Breast epithelium (tissue), 4 donors: ENCODE measurements at regions not wholly inside any gene's neighbourhood (a gene's known extent, or its start where the extent isn't known, plus 50 kb on each side); places are given as distances from the start of the nearest gene placed in this dataset.
"Not testable (repeated sequence)": the region's sequence is repeated elsewhere in the genome, so short reads cannot be mapped to it uniquely, and the experiment has no call there.

Experiments
- DNase-seq, 2 donors: peaks; one replicate each; pipeline ENCODE4 v3.0.0-alpha.2; 2019; ENCODE audit warnings: low spot score in 2 of 2
- H3K27ac ChIP-seq, 2 donors: fragments of 200-600 bp; sonication (generic) in 1 of 2; one replicate each; pipeline ENCODE4 v1.5.1; 2016 to 2019; ENCODE audit warnings: mild to moderate bottlenecking in 1 of 2
- H3K27me3 ChIP-seq, 2 donors: fragments of 200-600 bp; sonication (generic) in 1 of 2; one replicate each; pipeline versions ENCODE4 v1.5.1 to v1.6.0; 2017 to 2019; ENCODE audit warnings: control low read depth in 1 of 2, mild to moderate bottlenecking in 1 of 2
- H3K36me3 ChIP-seq: fragments of 200-600 bp; one replicate; pipeline ENCODE4 v1.5.1; 2019
- H3K4me1 ChIP-seq, 2 donors: fragments of 200-600 bp; sonication (generic); one replicate each; pipeline ENCODE4 v1.5.1; 2016 to 2019; ENCODE audit warnings: control low read depth in 1 of 2
- H3K4me3 ChIP-seq, 3 donors: fragments of 200-600 bp; sonication (generic); 1 replicate in 2 of 3; 2 replicates in 1 of 3; pipeline ENCODE4 v1.5.1; 2016 to 2019; ENCODE audit warnings: mild to moderate bottlenecking in 3 of 3, moderate library complexity in 2 of 3
- H3K9me3 ChIP-seq, 2 donors: fragments of 200-600 bp; sonication (generic) in 1 of 2; one replicate each; pipeline ENCODE4 v1.5.1; 2016 to 2019; ENCODE audit warnings: control low read depth in 1 of 2
- CTCF ChIP-seq, 3 donors: fragments of 450-650 bp; IDR thresholded peaks; one replicate each; pipeline ENCODE4 v1.5.1; 2016 to 2017; ENCODE audit warnings: antibody characterized with exemption in 3 of 3, mild to moderate bottlenecking in 3 of 3, moderate library complexity in 3 of 3
- POLR2A ChIP-seq: fragments of 450-650 bp; IDR thresholded peaks from one replicate; pipeline ENCODE4 v1.6.1; 2016; ENCODE audit warnings: antibody characterized with exemption, mild to moderate bottlenecking, moderate library complexity
- POLR2AphosphoS5 ChIP-seq, 3 donors: sonication (generic); formaldehyde crosslinking; IDR thresholded peaks; one replicate each; pipeline ENCODE4 v1.6.1; 2017; ENCODE audit warnings: antibody characterized with exemption in 3 of 3
- intact Hi-C: fragments of 100-400 bp; cut with DNase I; formaldehyde crosslinking; loops from one replicate; pipeline ENCODE4 v1.15.1; 2023; ENCODE audit warnings: low total_unique reads

DNA sequence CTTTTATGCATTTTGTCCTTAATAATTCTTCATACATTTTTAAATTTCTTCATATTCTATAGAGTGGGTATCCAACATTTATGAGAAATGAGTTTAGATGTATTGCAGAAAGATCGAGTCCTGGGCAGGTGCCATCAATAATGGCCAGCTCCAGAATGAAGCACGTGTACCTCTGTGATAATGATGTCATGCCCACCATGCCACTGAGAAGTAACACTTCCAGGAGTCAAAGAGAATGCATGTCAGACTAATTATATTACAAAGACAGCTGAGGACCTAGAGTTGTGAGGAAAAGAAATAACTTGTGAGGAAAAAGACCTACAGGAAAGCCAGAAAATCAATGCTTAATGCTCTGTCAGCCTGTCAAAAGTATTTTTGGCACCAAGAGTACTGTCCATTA is 157.4 kb upstream of the P2RY1 start:
- no peaks in the 10 kb centered on the region for H3K27me3 ChIP-seq
- DNase-seq: no peak
- H3K4me3 ChIP-seq: no peak overlapping the region
- no peak overlapping the region for H3K27ac ChIP-seq
- no peaks in the 10 kb centered on the region for H3K9me3 ChIP-seq
- no peaks in the 10 kb centered on the region for H3K36me3 ChIP-seq
- intact Hi-C loops: no loop called here
- no peaks in the 10 kb centered on the region for H3K4me1 ChIP-seq
- TF ChIP-seq POLR2AphosphoS5 (IDR thresholded peaks at IDR 0.05): no peak
- TF ChIP-seq POLR2A: no peak
- TF ChIP-seq CTCF (IDR thresholded peaks at IDR 0.05): no peak

DNA sequence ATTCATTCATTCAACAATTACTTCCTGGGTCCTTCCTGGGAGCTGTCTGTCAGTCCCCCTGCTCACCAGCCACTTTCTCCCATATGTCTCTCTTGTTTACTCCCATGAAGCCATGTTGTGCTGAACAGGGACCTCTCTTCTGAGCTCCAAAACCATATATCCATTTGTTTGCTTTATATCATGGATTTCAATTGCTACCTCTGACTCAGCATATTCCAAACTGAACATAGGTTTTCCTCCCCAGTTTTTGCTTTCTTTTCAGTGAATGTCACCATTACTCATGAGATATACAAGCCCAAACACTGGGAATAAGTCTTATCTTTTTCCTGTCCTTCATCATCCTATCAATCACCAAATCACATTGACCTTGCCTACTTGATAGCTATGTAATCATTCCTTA is 152.5 kb upstream of the P2RY1 start:
- H3K36me3 ChIP-seq: no peaks in the 10 kb centered on the region
- no peaks in the 10 kb centered on the region for H3K9me3 ChIP-seq
- no peak overlapping the region for H3K4me3 ChIP-seq
- H3K27ac ChIP-seq: no peak overlapping the region
- intact Hi-C loops: no loop called here
- no peak for DNase-seq
- H3K27me3 ChIP-seq: no peaks in the 10 kb centered on the region
- H3K4me1 ChIP-seq: no peaks in the 10 kb centered on the region
- TF ChIP-seq POLR2AphosphoS5 (IDR thresholded peaks at IDR 0.05) (no peak), POLR2A (no peak), CTCF (IDR thresholded peaks at IDR 0.05) (no peak)

- no peak overlapping the region for H3K27ac ChIP-seq
- TF ChIP-seq POLR2A (no peak), CTCF (IDR thresholded peaks at IDR 0.05) (no peak), POLR2AphosphoS5 (IDR thresholded peaks at IDR 0.05) (no peak)
- H3K4me3 ChIP-seq: no peak overlapping the region
- no peaks in the 10 kb centered on the region for H3K36me3 ChIP-seq
- no peaks in the 10 kb centered on the region for H3K27me3 ChIP-seq
- H3K9me3 ChIP-seq: no peaks in the 10 kb centered on the region
- H3K4me1 ChIP-seq: no peaks in the 10 kb centered on the region
- no peak for DNase-seq
- intact Hi-C loops: no loop called here
Measured at GRCh38 chr3:152683521-152683999, 151.4 kb upstream of the P2RY1 start.

- DNase-seq: no peak
- intact Hi-C loops: no loop called here
- Histone ChIP-seq H3K27ac (no peak overlapping the region), H3K27me3 (no peaks in the 10 kb centered on the region), H3K9me3 (no peaks in the 10 kb centered on the region), H3K4me3 (no peak overlapping the region), H3K36me3 (no peaks in the 10 kb centered on the region), H3K4me1 (no peaks in the 10 kb centered on the region)
- no peak for TF ChIP-seq CTCF (IDR thresholded peaks at IDR 0.05)
- TF ChIP-seq POLR2A: no peak
- no peak for TF ChIP-seq POLR2AphosphoS5 (IDR thresholded peaks at IDR 0.05)
Measured at GRCh38 chr3:152684279-152684678, 150.7 kb upstream of the P2RY1 start.

- H3K27me3 ChIP-seq: no peaks in the 10 kb centered on the region
- no peaks in the 10 kb centered on the region for H3K4me1 ChIP-seq
- no peaks in the 10 kb centered on the region for H3K9me3 ChIP-seq
- no peak overlapping the region for H3K27ac ChIP-seq
- no peak overlapping the region for H3K4me3 ChIP-seq
- no peaks in the 10 kb centered on the region for H3K36me3 ChIP-seq
- intact Hi-C loops: no loop called here
- no peak for DNase-seq
- TF ChIP-seq CTCF (IDR thresholded peaks at IDR 0.05) (no peak), POLR2AphosphoS5 (IDR thresholded peaks at IDR 0.05) (no peak), POLR2A (no peak)
Measured at GRCh38 chr3:152688313-152688712, 146.6 kb upstream of the P2RY1 start.

DNA sequence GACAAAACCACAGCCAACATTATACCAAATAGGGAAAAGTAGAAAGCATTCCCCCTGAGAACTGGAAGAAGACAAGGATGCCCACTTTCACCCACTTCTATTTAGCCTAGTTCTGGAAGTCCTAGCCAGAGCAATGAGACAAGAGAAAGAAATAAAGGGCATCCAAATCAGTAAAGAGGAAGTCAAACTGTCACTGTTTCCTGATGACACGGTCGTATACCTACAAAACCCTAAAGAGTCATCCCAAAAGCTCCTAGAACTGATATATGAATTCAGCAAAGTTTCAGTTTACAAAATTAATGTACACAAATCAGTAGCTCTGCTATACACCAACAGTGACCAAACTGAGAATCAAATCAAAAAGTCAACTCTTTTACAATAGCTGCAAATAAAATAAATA is 142.6 kb upstream of the P2RY1 start:
- H3K4me3 ChIP-seq, H3K36me3 ChIP-seq, DNase-seq, intact Hi-C loops, H3K27me3 ChIP-seq, H3K9me3 ChIP-seq, H3K27ac ChIP-seq, H3K4me1 ChIP-seq: not testable (repeated sequence)

- intact Hi-C loops, H3K27ac ChIP-seq, H3K4me1 ChIP-seq, H3K4me3 ChIP-seq, H3K27me3 ChIP-seq, H3K9me3 ChIP-seq, H3K36me3 ChIP-seq, DNase-seq: not testable (repeated sequence)
Measured at GRCh38 chr3:152693521-152694250, 141.2 kb upstream of the P2RY1 start.
